ENCODE measurements at regions not wholly inside any gene's neighbourhood (a gene's known extent, or its start where the extent isn't known, plus 50 kb on each side); places are given as distances from the start of the nearest gene placed in this dataset.

DNA sequence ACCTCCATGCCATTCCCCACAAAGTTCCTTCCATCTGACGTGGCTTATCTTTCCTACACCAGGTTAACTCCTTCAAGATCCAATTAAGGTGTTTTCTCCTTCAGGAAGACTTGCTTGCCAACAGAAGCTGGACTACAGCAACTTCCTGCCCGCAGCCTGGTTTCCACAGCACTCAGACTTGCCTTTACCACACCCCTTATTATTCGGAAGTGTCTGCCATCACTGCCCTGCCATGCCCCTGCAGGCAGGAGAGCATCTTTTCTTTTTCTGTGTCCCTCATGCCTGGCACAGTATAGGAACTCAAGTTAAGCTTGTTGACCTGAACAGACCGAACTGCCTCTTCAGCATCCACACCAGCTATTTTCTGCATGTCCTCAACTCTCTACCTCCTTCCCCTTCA, 168.0 kb downstream of the FOXO1 start:
- Histone ChIP-seq H3K27ac (no peak overlapping the region), H3K4me3 (no peak overlapping the region), H3K27me3 (no peaks in the 10 kb centered on the region), H3K4me1 (no peaks in the 10 kb centered on the region), H3K9me3 (no peaks in the 10 kb centered on the region), H3K36me3 (no peaks in the 10 kb centered on the region)
- DNase-seq (no peak), ATAC-seq (no peak)
- intact Hi-C loops (cut with DNase I), result no loop called here
- WGBS (ENCODE audit: insufficient coverage, low coverage, low lambda C conversion rate, missing lambda C conversion rate), result 86% methylated on average over 4 of the region's 4 CpGs
- TF ChIP-seq, protein P1, sequence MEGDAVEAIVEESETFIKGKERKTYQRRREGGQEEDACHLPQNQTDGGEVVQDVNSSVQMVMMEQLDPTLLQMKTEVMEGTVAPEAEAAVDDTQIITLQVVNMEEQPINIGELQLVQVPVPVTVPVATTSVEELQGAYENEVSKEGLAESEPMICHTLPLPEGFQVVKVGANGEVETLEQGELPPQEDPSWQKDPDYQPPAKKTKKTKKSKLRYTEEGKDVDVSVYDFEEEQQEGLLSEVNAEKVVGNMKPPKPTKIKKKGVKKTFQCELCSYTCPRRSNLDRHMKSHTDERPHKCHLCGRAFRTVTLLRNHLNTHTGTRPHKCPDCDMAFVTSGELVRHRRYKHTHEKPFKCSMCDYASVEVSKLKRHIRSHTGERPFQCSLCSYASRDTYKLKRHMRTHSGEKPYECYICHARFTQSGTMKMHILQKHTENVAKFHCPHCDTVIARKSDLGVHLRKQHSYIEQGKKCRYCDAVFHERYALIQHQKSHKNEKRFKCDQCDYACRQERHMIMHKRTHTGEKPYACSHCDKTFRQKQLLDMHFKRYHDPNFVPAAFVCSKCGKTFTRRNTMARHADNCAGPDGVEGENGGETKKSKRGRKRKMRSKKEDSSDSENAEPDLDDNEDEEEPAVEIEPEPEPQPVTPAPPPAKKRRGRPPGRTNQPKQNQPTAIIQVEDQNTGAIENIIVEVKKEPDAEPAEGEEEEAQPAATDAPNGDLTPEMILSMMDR (IDR thresholded peaks at IDR 0.05), result no peak
- TF ChIP-seq POLR2A (IDR thresholded peaks at IDR 0.05), result no peak

DNA sequence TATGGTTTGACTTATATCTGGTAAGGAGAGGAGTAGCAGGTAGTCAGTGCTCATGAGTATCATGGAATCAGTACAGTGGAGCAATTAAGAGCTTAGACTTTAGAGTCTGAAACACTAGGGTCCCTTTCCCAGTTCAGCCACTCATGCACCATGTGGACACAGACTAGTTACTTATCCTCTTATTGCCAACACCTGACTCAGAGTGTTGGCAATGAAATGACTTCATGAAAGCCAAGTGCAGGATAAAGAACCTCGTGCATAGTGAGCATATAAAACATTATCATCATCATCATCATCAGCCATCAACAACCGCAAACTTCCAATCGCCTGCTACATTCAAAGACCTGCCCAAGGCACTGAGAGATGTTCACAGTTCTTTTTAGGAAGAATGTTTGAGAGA, 164.2 kb downstream of the FOXO1 start:
- H3K36me3 ChIP-seq, result no peaks in the 10 kb centered on the region
- H3K27me3 ChIP-seq, result no peaks in the 10 kb centered on the region
- H3K4me3 ChIP-seq, result no peak overlapping the region
- intact Hi-C loops (cut with DNase I), result no loop called here
- TF ChIP-seq POLR2A (IDR thresholded peaks at IDR 0.05), result no peak
- TF ChIP-seq, protein P1 (IDR thresholded peaks at IDR 0.05), result no peak
- no peaks in the 10 kb centered on the region for H3K9me3 ChIP-seq
- H3K4me1 ChIP-seq, result peaks cover 0 to 8% (median 3%) of the 10 kb centered on the region in 4 donors
- ATAC-seq (peak in 1 of 4 donors; percentile 36), DNase-seq (no peak)
- 60% methylated on average over 3 of the region's 3 CpGs for WGBS (ENCODE audit: insufficient coverage, low coverage, low lambda C conversion rate, missing lambda C conversion rate)
- no peak overlapping the region for H3K27ac ChIP-seq

DNA sequence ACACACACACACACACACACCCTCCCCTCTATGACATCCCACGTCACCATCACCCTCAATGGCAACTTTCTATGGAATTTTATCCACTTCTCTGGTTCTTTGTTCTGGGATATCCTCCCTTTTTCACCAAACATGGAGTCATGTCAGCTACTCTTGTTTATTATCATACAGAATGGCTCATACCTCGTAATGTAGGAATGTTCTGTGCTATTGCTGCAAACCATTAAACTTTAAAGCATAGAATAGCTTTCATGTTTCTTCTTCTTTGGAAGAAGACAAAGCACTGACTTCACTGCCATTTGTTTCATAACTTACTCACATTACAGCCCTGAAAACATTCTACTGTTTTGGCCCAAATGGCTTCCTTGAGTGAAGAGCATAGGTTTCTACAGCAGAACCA, 163.4 kb downstream of the FOXO1 start:
- ATAC-seq (no peak), DNase-seq (no peak)
- H3K4me1 ChIP-seq, result peaks cover 0 to 8% (median 3%) of the 10 kb centered on the region in 4 donors
- 100% methylated on average over 2 of the region's 2 CpGs for WGBS (ENCODE audit: insufficient coverage, low coverage, low lambda C conversion rate, missing lambda C conversion rate)
- no peaks in the 10 kb centered on the region for H3K27me3 ChIP-seq
- intact Hi-C loops (cut with DNase I), result no loop called here
- TF ChIP-seq, protein P1 (IDR thresholded peaks at IDR 0.05), result no peak
- TF ChIP-seq POLR2A (IDR thresholded peaks at IDR 0.05), result no peak
- no peak overlapping the region for H3K27ac ChIP-seq
- no peaks in the 10 kb centered on the region for H3K9me3 ChIP-seq
- no peak overlapping the region for H3K4me3 ChIP-seq
- no peaks in the 10 kb centered on the region for H3K36me3 ChIP-seq

DNA sequence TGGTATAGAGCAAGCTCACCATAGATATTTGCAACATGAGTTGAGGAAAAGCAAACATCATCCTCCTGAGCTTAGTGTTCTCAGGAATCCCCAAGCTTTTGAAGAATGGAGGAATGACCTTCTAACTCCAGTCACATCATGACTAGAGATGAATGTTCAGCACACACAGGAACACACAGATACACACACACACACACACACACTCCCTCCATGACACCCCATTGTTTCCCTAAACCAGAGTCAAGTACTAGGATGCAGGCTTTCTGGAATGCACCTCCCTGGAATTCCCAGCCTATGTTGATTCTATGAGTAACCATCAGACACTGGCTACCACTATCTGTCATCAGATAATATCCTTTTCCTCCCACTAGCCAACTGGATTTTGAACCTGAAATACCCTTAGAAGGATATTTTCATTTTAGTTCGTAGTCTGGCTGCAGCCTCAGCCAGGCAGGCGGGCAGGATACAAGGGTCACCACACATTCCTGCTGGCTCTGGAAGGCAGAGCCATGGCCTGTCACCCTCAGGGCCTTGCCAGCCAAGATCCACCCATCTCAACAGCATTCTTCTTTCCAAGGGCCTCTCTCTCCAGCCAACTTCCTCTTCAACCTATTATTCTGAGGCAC, 162.4 kb downstream of the FOXO1 start:
- WGBS (ENCODE audit: insufficient coverage, low coverage, low lambda C conversion rate, missing lambda C conversion rate), result 0% methylated on average over 1 of the region's 2 CpGs
- DNase-seq (peak; percentile 60 to 80 (median 73)), ATAC-seq (peak; percentile 86 to 96 (median 90))
- no peaks in the 10 kb centered on the region for H3K27me3 ChIP-seq
- no peaks in the 10 kb centered on the region for H3K9me3 ChIP-seq
- H3K4me1 ChIP-seq, result peaks cover 0 to 8% (median 3%) of the 10 kb centered on the region in 4 donors
- H3K27ac ChIP-seq, result peak overlapping the region; percentile 20 to 48 (median 29)
- TF ChIP-seq, protein P1 (IDR thresholded peaks at IDR 0.05), result no peak
- TF ChIP-seq POLR2A (IDR thresholded peaks at IDR 0.05), result no peak
- H3K4me3 ChIP-seq, result no peak overlapping the region
- intact Hi-C loops (cut with DNase I), result no loop called here
- no peaks in the 10 kb centered on the region for H3K36me3 ChIP-seq

Measured in right lobe of liver (tissue), 6 donors.